ENCODE measurements at regions not wholly inside any gene's neighbourhood (a gene's known extent, or its start where the extent isn't known, plus 50 kb on each side); places are given as distances from the start of the nearest gene placed in this dataset.

DNA sequence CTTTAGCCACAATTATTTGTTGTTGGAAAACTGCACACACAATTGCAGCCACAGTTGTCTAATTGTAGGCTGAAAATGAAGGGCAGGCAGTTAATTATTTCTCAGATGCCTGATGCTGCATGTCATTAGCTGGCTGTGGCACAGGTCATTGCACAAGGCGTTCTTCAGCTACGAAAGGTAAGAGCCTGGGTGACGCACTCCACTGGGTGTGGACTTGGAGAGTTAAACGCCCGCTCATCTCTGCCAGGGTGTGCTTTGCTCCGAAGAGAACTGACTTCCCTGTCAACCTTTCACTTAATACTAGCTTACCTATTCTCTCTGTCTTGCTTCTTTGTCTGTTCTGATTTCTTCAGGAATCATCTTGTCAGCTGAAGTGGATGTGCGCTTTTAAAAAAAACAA lies 91.4 kb upstream of the CPM start:
- Histone ChIP-seq H3K36me3 (no peaks in the 10 kb centered on the region), H3K9me3 (ENCODE audit: severe bottlenecking) (no peaks in the 10 kb centered on the region), H3K27ac (no peak overlapping the region), H3K4me3 (ENCODE audit: low read depth, low read length) (no peak overlapping the region), H3K27me3 (ENCODE audit: insufficient read depth, low read depth, severe bottlenecking) (no peaks in the 10 kb centered on the region)
- TF ChIP-seq, protein P1, sequence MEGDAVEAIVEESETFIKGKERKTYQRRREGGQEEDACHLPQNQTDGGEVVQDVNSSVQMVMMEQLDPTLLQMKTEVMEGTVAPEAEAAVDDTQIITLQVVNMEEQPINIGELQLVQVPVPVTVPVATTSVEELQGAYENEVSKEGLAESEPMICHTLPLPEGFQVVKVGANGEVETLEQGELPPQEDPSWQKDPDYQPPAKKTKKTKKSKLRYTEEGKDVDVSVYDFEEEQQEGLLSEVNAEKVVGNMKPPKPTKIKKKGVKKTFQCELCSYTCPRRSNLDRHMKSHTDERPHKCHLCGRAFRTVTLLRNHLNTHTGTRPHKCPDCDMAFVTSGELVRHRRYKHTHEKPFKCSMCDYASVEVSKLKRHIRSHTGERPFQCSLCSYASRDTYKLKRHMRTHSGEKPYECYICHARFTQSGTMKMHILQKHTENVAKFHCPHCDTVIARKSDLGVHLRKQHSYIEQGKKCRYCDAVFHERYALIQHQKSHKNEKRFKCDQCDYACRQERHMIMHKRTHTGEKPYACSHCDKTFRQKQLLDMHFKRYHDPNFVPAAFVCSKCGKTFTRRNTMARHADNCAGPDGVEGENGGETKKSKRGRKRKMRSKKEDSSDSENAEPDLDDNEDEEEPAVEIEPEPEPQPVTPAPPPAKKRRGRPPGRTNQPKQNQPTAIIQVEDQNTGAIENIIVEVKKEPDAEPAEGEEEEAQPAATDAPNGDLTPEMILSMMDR (IDR thresholded peaks at IDR 0.05; ENCODE audit: low read depth, low read length), result no peak
- DNase-seq, result no peak

DNA sequence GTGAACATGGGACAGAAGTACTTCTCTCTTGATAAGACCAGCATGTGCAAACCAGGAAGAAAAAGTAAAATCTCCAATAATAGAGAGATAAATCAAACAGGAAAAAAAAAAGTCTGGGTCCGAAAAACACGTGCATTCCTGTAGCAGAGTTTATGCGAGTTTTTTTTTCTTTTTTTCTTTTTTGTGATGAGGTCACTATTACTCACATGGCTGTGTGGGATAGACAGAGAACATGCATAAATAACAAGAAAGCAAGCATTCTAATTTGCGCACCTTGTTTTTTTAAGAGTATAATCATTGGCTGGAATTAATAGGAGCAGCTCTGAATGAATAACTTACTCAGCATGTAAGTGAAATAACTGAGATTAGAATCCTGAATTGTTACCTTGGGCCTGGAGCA lies 91.9 kb upstream of the CPM start:
- Histone ChIP-seq H3K36me3 (no peaks in the 10 kb centered on the region), H3K27me3 (ENCODE audit: insufficient read depth, low read depth, severe bottlenecking) (no peaks in the 10 kb centered on the region), H3K9me3 (ENCODE audit: severe bottlenecking) (no peaks in the 10 kb centered on the region), H3K4me3 (ENCODE audit: low read depth, low read length) (no peak overlapping the region), H3K27ac (no peak overlapping the region)
- no peak for DNase-seq
- TF ChIP-seq, protein P1 (IDR thresholded peaks at IDR 0.05; ENCODE audit: low read depth, low read length), result no peak

DNA sequence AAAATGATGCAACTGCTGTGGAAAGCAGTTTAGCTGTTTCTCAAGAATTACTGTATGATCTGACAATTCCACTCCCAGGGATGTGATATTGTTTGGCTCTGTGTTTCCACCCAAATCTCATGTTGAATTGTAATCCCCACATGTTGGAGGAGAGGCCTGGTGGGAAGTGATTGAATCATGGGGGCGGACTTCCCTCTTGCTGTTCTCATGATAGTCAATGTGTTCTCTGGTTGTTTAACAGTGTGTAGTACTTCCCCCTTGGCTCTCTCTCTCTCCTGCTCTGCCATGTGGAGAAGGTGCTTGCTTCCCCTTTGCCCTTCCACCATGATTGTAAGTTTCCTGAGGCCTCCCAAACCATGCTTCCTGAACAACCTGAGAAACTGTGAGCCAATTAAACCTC lies 93.4 kb upstream of the CPM start:
- no peak for DNase-seq
- H3K4me3 ChIP-seq (ENCODE audit: low read depth, low read length), result no peak overlapping the region
- H3K27me3 ChIP-seq (ENCODE audit: insufficient read depth, low read depth, severe bottlenecking), result no peaks in the 10 kb centered on the region
- no peak overlapping the region for H3K27ac ChIP-seq
- H3K9me3 ChIP-seq (ENCODE audit: severe bottlenecking), result no peaks in the 10 kb centered on the region
- TF ChIP-seq, protein P1 (IDR thresholded peaks at IDR 0.05; ENCODE audit: low read depth, low read length), result no peak
- H3K36me3 ChIP-seq, result no peaks in the 10 kb centered on the region

DNA sequence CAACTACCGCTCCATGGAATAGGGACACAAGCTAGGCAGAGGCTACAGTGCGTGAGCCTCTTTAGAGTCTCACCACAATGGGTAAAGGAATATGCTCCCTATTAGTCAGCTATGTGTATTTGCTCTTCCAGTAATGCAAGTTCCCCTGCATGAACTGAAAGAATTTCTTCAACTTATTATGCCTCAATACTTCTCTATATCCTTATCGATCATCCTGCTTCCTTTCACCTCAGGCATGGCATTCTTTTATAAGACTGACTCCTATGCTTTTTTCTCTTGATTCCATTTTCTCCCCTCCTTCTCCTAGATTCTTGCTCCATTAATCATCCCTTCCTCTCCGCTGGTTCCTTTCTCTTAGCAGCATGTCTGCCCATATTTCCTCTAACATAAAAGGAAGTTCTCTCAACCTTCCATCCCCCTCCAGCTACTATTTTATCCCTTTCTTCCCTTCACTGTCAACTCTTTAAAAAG lies 94.5 kb upstream of the CPM start:
- Histone ChIP-seq H3K36me3 (no peaks in the 10 kb centered on the region), H3K27me3 (ENCODE audit: insufficient read depth, low read depth, severe bottlenecking) (no peaks in the 10 kb centered on the region), H3K27ac (no peak overlapping the region), H3K4me3 (ENCODE audit: low read depth, low read length) (no peak overlapping the region), H3K9me3 (ENCODE audit: severe bottlenecking) (no peaks in the 10 kb centered on the region)
- DNase-seq, result no peak
- TF ChIP-seq, protein P1 (IDR thresholded peaks at IDR 0.05; ENCODE audit: low read depth, low read length), result no peak

DNA sequence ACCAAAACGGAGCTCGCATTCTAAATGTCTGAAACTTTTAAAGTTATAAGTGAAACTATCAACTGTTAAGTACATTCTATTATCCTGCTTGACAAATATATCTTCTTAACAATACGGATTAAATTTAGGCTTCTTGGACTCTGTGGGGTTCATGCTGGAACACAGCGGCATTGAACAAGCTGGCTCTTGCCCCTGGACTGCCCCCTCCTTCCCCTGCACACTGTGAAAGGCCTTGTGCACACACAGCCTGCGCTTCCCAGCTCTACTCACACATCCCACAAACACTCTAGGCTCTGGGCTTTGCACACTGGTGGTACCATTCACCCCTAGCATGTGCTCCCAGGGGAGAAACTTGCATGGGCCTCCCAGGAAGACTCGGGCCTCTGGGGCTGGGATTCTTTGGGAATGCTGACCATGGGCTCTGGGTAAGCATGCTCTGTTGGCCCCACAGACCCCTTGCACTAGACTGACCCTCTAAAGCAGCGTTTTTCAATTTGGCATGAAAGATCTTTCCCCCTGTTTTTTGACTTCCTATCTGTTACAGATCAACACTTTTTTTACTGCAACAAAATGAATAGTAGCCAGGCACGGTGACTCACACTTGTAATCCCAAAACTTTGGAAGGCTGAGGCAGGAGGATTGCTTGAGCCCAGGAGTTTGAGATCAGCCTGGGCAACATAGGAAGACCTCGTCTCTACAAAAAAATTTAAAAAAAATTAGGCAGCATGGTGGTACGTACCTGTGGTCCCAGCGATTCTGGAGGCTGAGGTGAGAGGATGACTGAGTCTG lies 96.2 kb upstream of the CPM start:
- Histone ChIP-seq H3K36me3 (no peaks in the 10 kb centered on the region), H3K27me3 (ENCODE audit: insufficient read depth, low read depth, severe bottlenecking) (no peaks in the 10 kb centered on the region), H3K9me3 (ENCODE audit: severe bottlenecking) (no peaks in the 10 kb centered on the region), H3K4me3 (ENCODE audit: low read depth, low read length) (no peak overlapping the region), H3K27ac (no peak overlapping the region)
- no peak for DNase-seq
- TF ChIP-seq, protein P1 (IDR thresholded peaks at IDR 0.05; ENCODE audit: low read depth, low read length), result no peak

DNA sequence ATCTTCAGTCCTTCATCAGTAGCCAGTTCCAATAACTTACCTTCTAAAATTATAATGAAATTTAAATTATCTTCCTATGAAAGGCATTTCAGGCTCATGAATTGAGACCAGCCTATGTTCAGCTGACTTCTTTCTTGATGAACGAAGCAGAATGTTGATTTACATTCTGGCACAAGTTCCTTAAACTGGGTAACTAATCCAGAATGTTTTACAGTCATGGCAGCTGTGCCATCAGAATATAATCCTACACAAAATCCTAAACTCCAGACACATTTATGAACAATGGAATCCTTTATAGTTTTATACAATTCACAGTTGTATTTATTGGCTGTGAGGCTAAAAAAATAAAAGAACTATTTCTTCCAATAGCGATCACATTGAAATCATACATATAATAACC lies 97.3 kb upstream of the CPM start:
- no peak overlapping the region for H3K27ac ChIP-seq
- no peak overlapping the region for H3K4me3 ChIP-seq (ENCODE audit: low read depth, low read length)
- no peaks in the 10 kb centered on the region for H3K36me3 ChIP-seq
- no peak for DNase-seq
- H3K9me3 ChIP-seq (ENCODE audit: severe bottlenecking), result no peaks in the 10 kb centered on the region
- H3K27me3 ChIP-seq (ENCODE audit: insufficient read depth, low read depth, severe bottlenecking), result no peaks in the 10 kb centered on the region
- TF ChIP-seq, protein P1 (IDR thresholded peaks at IDR 0.05; ENCODE audit: low read depth, low read length), result no peak

All from WERI-Rb-1 (cell line).